Frontal cortex (tissue), 1 donor: ENCODE measurements at regions not wholly inside any gene's neighbourhood (a gene's known extent, or its start where the extent isn't known, plus 50 kb on each side); places are given as distances from the start of the nearest gene placed in this dataset. TPM values are rescaled to one million over a fixed set of nuclear protein-coding genes. Genes with fewer than 3 reads are reported as not detected.
A peak's percentile ranks its signal among the peaks of the same experiment; 100 is the strongest.

Experiments used
- small RNA-seq: library from RNA; depleted of rRNA; stranded (forward); fragments of <200 nt; gene quantifications from one replicate; pipeline ENCODE3, GENCODE V24; 2014

Small RNA genes lying in the stretch of these regions (small RNA-seq; reads per million reads assigned to genes)
- gene MIR1267 (not detected), gene SNORD31B (0.71 reads per million, percentile 54 among the genes with 10 or more reads in this experiment)
